ENCODE measurements at regions not wholly inside any gene's neighbourhood (a gene's known extent, or its start where the extent isn't known, plus 50 kb on each side); places are given as distances from the start of the nearest gene placed in this dataset.

- DNase-seq, result no peak
- no peak for TF ChIP-seq CTCF (IDR thresholded peaks at IDR 0.05; ENCODE audit: borderline replicate concordance)
- Histone ChIP-seq H3K9me3 (replicated peaks) (peaks cover 11% of the 10 kb centered on the region), H3K4me3 (no peak overlapping the region), H3K36me3 (no peaks in the 10 kb centered on the region), H3K27me3 (ENCODE audit: low read depth) (peaks cover 4% of the 10 kb centered on the region), H3K27ac (replicated peaks) (no peak overlapping the region), H3K4me1 (peaks cover 22% of the 10 kb centered on the region)
- intact Hi-C loops (cut with micrococcal nuclease), result no loop called here
Measured at GRCh38 chr3:139281522-139282196, 62.2 kb upstream of the MRPS22 start.

GRCh38 chr3:139283301-139283700, 60.5 kb upstream of the MRPS22 start:
- H3K4me1 ChIP-seq, result peaks cover 39% of the 10 kb centered on the region
- H3K27ac ChIP-seq (replicated peaks), result no peak overlapping the region
- intact Hi-C loops (cut with micrococcal nuclease), result no loop called here
- H3K36me3 ChIP-seq, result no peaks in the 10 kb centered on the region
- no peak overlapping the region for H3K4me3 ChIP-seq
- no peak for TF ChIP-seq CTCF (IDR thresholded peaks at IDR 0.05; ENCODE audit: borderline replicate concordance)
- H3K9me3 ChIP-seq (replicated peaks), result no peaks in the 10 kb centered on the region
- DNase-seq, result no peak
- peaks cover 3% of the 10 kb centered on the region for H3K27me3 ChIP-seq (ENCODE audit: low read depth)

- Histone ChIP-seq H3K36me3 (no peaks in the 10 kb centered on the region), H3K4me3 (no peak overlapping the region), H3K27ac (replicated peaks) (no peak overlapping the region), H3K9me3 (replicated peaks) (no peaks in the 10 kb centered on the region), H3K27me3 (ENCODE audit: low read depth) (no peaks in the 10 kb centered on the region), H3K4me1 (peaks cover 46% of the 10 kb centered on the region)
- intact Hi-C loops (cut with micrococcal nuclease), result no loop called here
- TF ChIP-seq CTCF (IDR thresholded peaks at IDR 0.05; ENCODE audit: borderline replicate concordance), result no peak
- no peak for DNase-seq
Measured at GRCh38 chr3:139284221-139284620, 59.6 kb upstream of the MRPS22 start.

- Histone ChIP-seq H3K27me3 (ENCODE audit: low read depth) (no peaks in the 10 kb centered on the region), H3K27ac (replicated peaks) (no peak overlapping the region), H3K4me1 (peaks cover 46% of the 10 kb centered on the region), H3K36me3 (no peaks in the 10 kb centered on the region), H3K4me3 (no peak overlapping the region), H3K9me3 (replicated peaks) (no peaks in the 10 kb centered on the region)
- no peak for DNase-seq
- no peak for TF ChIP-seq CTCF (IDR thresholded peaks at IDR 0.05; ENCODE audit: borderline replicate concordance)
- intact Hi-C loops (cut with micrococcal nuclease), result no loop called here
Measured at GRCh38 chr3:139285691-139286090, 58.1 kb upstream of the MRPS22 start.

GRCh38 chr3:139286241-139286640, 57.6 kb upstream of the MRPS22 start:
- no peaks in the 10 kb centered on the region for H3K36me3 ChIP-seq
- TF ChIP-seq CTCF (IDR thresholded peaks at IDR 0.05; ENCODE audit: borderline replicate concordance), result no peak
- H3K27ac ChIP-seq (replicated peaks), result no peak overlapping the region
- intact Hi-C loops (cut with micrococcal nuclease), result no loop called here
- H3K4me1 ChIP-seq, result peaks cover 45% of the 10 kb centered on the region
- H3K27me3 ChIP-seq (ENCODE audit: low read depth), result no peaks in the 10 kb centered on the region
- DNase-seq, result no peak
- H3K4me3 ChIP-seq, result no peak overlapping the region
- H3K9me3 ChIP-seq (replicated peaks), result no peaks in the 10 kb centered on the region
